C4-2B (cell line): ENCODE measurements at regions not wholly inside any gene's neighbourhood (a gene's known extent, or its start where the extent isn't known, plus 50 kb on each side); places are given as distances from the start of the nearest gene placed in this dataset.
"Not testable (repeated sequence)": the region's sequence is repeated elsewhere in the genome, so short reads cannot be mapped to it uniquely, and the experiment has no call there.

Source experiments
- H3K27ac ChIP-seq: fragments of 450-650 bp; 2 replicates; pipeline ENCODE4 v1.5.1; 2017
- CTCF ChIP-seq: fragments of 450-650 bp; conservative IDR thresholded peaks from 2 replicates; pipeline ENCODE4 v1.5.1; 2017; ENCODE audit warnings: mild to moderate bottlenecking

DNA sequence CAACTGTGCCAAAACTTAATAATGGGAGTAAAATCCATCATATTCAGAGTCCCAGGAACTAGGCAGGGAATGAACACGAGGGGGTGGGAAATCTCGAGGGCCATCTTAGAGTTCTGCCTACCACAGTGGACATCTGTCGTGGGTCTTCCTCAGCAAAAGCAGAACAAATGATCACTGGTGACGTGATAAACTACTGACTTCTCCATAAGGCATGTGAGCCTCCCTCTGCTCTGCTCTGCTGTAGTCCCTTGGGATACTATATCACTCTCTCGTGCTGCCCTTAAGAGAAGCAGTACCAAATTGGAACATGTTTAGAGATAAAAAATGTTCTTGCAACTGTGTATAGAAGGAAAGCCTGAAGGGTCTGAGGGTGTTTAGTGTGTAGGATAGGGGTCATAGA is 180.5 kb downstream of the SPDYE17 start:
- not testable (repeated sequence) for H3K27ac ChIP-seq

DNA sequence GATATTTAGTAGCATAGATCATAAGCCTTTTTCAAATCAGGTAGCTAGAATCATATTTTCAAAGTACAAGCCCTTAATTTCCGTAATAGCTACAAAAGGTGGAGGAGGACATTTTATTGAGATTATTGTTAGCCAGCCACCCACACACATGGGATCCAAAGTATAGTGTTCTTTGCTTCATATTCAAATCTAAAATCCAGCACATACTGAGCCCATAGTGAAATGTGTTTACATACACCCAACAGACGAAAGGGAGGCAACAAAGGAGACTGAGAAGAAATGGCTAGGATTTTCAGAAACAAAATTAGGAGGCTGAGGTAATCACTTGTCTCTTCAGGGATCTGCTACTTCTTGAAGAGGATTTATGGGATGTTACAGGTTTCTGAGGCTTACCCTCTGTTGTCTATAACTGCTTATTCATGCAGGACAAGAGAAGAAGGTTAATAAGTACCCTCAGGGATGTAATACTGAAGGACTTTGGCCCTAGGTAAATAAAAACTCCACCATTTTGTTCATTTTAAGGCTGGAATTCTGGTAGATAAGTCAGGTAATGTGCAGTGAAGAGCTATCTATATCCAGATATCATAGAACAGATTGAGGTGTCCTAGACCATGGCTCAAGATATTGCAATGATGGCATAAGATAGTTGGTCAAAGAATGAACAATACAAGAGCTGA is 182.1 kb downstream of the SPDYE17 start:
- H3K27ac ChIP-seq: not testable (repeated sequence)

- not testable (repeated sequence) for H3K27ac ChIP-seq
These were observed 192.3 kb downstream of the SPDYE17 start for GRCh38 chr7:76839879-76840278.

GRCh38 chr7:76839214-76839613 is 192.9 kb downstream of the SPDYE17 start:
- not testable (repeated sequence) for H3K27ac ChIP-seq

GRCh38 chr7:76838357-76838756 is 193.8 kb downstream of the SPDYE17 start:
- not testable (repeated sequence) for H3K27ac ChIP-seq

GRCh38 chr7:76829233-76829632 is 202.2 kb upstream of the POMZP3 start:
- not testable (repeated sequence) for H3K27ac ChIP-seq

DNA sequence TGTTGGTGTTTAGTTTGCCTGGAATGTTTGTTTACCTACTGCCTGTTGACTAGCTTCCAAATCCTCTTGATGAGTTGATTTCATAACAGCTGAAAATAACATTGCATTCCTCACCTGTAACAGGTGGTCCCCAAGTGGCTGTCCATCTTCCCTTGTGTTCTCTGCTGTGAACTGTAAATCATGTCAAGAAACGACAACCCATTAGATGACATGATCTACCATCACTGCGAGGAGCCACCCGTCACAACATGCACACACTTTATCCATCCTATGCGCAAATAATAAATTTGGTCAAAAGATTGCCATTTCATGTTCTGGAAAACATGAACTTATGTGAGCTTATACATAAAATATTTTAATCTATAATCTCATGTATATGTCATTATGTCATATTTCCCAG is 199.1 kb upstream of the POMZP3 start:
- not testable (repeated sequence) for H3K27ac ChIP-seq

GRCh38 chr7:76809856-76810255 is 182.8 kb upstream of the POMZP3 start:
- not testable (repeated sequence) for H3K27ac ChIP-seq

DNA sequence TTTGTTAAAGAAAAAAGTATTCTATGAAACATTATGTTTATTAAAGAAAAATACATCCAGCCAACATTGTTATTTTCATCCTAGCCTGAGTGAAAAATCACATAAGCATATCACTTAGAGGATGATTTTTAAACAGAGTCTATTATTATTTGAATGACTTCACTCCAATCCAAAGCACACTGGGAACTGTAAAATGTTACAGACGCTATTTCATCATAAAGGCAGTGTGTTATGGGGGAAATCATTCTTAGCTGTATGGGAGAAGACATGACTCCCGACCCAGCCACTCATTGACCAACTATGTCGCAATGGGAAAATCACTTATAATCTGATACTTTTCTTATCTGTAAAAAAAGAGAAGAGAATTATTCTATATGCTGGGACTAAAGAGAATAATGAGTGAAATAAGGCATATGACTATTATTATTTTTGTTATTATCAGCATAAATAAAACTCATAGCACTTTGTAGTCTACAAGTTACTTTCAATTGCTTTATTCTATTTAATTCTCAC is 180.6 kb upstream of the POMZP3 start:
- not testable (repeated sequence) for H3K27ac ChIP-seq

DNA sequence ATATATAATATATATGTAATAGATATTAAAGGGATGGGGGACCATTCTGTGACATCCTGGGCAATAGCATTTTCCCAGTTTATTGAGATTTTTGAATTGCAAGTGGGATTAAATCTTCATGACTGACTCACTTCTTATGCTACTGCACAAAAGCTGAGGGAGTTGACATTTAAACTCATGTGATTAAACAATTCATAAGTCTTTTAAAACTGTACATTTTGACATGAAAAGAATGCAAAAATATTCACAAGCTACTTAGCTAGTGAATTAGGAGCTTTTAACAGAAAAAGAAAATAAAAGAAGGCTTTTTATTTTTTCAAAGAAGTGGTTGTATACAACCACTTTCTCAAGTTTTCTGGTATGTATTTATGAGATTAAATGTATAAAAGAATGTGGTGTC is 179.4 kb upstream of the POMZP3 start:
- H3K27ac ChIP-seq: not testable (repeated sequence)

GRCh38 chr7:76806010-76806409 is 178.9 kb upstream of the POMZP3 start:
- TF ChIP-seq CTCF: peak; percentile 20; the same call in 1 of the 2 replicates
- not testable (repeated sequence) for H3K27ac ChIP-seq

DNA sequence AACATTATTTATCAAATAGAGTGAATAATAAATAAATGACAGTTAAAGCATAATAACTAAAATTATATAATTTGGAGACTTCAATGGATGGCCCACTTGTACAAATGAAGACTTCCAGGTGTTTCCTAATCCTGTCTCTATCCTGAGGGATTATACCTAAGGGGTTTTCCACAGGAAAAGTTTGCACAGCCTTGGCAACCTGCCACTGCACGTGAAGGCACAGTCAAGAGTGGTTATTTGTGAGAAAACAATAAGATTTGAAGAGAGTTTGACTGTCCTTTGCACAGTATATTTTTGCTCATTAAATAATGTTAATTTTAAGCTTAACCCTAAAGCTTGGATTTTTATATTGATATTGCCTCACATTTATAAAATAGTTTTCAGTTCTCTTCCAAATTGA is 178.2 kb upstream of the POMZP3 start:
- H3K27ac ChIP-seq: not testable (repeated sequence)

DNA sequence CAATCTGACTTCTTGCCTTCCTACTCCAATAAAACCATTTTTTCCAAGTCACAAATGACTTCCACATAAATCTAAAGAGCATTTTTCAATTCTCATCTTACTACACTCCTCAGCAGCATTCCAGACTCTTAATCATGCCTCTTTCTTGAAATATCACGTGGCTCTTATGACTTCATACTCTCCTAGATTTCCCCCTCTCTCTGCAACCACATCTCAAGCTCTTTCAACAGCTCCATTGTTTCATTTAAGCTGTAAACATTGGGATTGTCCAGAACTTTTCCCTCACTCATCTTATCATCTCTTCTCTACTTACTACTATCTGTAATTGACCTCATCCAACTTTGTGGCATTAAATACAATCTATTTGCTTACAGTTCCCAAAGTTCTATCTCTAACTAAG is 170.6 kb upstream of the POMZP3 start:
- H3K27ac ChIP-seq: not testable (repeated sequence)

DNA sequence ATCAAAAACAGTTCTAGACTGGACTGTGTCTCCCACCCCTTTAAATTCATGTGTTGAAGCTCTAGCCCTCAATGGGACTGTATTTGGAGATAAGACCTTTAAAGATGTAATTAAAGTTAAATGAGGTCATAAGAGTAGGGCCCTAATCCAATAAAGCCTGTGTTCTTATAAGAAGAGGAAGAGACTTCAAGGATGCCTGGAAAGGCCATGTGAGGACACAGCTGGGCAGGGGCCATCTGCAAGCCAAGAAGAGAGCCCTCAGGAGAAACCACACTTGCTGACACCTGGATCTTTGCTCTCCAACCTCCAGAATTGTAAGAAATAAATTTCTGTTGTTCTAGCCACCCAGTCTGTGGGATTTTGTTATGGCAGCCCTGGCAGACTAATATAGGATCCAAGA is 153.6 kb upstream of the POMZP3 start:
- not testable (repeated sequence) for H3K27ac ChIP-seq

GRCh38 chr7:76774279-76774678 is 147.2 kb upstream of the POMZP3 start:
- TF ChIP-seq CTCF: peak; percentile 28
- H3K27ac ChIP-seq: not testable (repeated sequence)

DNA sequence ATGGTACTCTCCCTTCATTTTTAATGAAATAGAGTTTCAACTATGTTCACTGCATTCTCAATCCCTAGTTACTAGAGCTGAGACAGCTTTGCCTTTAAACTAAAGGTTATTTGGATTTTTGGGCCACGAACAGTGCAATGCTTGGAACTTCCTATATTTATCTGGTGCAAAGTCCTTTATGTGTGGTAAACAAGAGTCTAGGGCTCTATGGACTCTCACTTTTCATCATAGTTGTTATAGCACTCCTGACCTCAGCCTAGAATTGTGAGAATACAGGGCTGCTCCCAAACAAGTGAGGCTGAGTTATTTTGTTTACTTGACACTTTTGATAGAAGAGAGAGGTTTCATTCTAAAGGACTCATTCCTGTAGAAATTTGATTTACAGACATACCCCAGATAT is 144.9 kb upstream of the POMZP3 start:
- not testable (repeated sequence) for H3K27ac ChIP-seq

GRCh38 chr7:76763977-76764376 is 136.9 kb upstream of the POMZP3 start:
- not testable (repeated sequence) for H3K27ac ChIP-seq

DNA sequence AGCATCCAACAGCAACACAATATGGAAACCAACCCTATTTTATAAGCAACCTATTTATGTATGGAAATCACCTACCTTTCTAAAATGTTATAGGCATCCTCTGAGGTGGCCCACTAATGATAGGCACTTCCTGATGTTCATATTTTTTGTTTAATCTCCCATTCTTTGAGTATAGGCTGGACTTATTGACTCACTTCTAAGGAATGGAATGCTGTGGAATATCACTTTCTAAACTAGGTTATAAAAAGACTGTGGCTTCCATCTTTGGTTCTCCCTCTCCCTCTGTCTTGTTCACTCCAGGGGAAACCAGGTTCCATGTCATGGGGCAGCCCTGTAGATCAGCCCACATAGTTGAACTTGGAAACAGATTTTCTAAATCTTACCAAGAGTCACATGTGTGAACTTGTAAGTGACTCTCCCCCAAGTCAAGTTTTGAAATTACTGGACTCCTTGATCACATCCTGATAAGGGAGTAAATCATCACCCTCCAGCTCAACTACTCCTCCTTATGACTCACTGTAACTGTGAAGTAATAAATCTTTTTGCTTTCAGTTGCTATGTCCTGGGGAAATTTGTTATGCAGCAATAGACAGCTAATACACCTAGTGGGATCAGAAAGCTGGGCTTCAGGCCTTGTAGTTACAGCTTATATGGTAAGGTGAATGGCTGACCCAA is 133.6 kb upstream of the POMZP3 start:
- H3K27ac ChIP-seq: not testable (repeated sequence)

DNA sequence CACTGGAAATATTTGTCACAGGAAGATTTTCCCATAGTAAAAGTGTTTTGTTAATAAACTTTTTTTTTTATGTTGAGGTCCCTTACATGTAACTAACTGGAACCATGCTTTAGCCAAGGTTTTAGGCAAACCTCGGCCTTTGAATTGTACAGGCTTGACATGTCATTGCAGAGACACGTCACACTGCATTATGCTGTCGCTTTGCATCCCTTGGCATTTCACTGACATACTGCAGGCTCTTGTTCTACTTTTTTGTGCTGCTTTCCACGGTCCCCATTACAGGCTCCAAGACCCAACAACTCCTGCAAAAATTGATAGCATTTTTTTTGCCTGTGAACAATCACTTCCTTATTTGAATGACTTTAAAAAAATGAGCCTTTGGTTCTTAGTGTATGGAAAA is 112.5 kb upstream of the POMZP3 start:
- H3K27ac ChIP-seq: not testable (repeated sequence)

DNA sequence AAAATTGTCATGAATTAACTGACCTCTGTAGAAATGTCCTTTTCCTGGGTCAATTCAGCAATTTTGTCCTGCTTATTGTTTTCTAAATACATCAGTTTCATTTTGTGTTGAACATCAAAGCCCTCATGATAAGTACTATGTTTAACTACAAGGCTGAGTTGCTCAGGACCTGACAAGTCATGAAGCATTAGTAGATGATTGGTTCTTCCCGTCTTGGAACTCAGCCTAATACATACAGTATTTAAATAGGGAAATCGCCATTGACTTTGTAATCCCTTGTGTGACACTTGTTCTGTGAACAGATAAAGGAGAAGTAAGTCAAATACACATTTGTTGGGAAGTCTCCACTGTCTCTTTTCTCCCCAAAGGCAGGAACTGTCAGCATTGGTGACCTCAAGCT is 109.6 kb upstream of the POMZP3 start:
- not testable (repeated sequence) for H3K27ac ChIP-seq
